PC-9 (cell line): ENCODE measurements at regions not wholly inside any gene's neighbourhood (a gene's known extent, or its start where the extent isn't known, plus 50 kb on each side); places are given as distances from the start of the nearest gene placed in this dataset.

Source experiments
- CTCF ChIP-seq: fragments of 200-600 bp; sonication (generic); conservative IDR thresholded peaks from 2 replicates; pipeline ENCODE4 v1.6.1; 2017; ENCODE audit warnings: mixed run types, antibody characterized with exemption, mild to moderate bottlenecking, moderate library complexity
- EZH2 ChIP-seq: fragments of 200-600 bp; sonication (generic); IDR thresholded peaks from 2 replicates; pipeline ENCODE4 v1.8.0; 2017; ENCODE audit warnings: antibody characterized with exemption, low read depth

DNA sequence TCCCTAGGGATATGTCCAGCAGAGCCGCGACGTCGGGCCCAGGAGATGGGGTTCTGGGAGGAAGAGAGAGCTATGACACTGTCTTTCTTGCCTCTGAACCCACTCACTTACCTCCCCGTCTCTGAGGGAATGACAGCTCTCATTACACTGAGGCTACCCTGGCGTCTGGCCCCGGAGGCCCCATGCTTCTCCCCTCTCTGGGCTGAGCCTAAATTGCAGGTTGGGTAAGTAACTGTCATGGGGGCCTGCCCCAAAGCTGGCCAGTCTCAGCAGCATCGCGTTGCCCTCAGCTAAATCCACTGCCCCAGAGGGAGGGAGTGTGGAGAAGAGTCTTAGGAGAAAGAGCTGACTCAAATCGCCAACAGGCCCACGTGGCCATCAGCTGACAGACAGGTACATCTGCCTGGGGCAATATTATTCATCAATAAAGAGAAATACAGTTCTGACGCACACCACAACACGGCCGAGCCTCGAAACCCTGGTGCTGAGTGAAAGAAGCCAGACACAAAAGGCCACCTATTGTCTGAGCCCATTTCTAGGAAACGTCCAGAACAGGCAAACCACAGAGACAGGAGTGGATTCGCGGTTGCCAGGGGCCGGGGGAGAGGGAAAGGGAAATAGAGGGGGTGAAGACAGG, 156.4 kb downstream of the C16orf95 start:
- TF ChIP-seq CTCF (no peak), EZH2 (no peak)
